NCI-H446 (cell line): ENCODE measurements at regions not wholly inside any gene's neighbourhood (a gene's known extent, or its start where the extent isn't known, plus 50 kb on each side); places are given as distances from the start of the nearest gene placed in this dataset.
"Not testable (repeated sequence)": the region's sequence is repeated elsewhere in the genome, so short reads cannot be mapped to it uniquely, and the experiment has no call there.

Experiments
- DNase-seq, 2 experiments: peaks; one replicate each; lab custom pipeline; 2025; lab: John Stamatoyannopoulos, UW

DNA sequence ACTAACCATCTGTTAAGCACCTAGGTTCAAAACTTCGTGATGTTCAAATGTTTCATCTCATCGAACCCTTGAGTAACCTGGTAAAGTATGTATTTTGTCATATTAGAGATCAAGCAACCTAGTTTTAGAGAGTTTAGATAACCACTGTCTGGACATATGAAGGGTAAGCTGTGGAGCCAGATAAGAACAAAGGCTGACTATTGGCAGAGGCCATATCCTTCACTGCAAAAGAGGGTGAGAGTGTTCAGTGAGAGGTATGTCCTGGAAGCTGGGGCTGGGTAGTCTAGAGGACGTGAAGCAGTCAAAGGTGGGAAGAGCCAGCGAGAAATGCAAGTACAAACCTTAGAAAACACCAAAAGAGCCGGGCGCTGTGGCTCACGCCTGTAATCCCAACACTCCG lies 573.1 kb upstream of the KLF4 start:
- no peak for DNase-seq

DNA sequence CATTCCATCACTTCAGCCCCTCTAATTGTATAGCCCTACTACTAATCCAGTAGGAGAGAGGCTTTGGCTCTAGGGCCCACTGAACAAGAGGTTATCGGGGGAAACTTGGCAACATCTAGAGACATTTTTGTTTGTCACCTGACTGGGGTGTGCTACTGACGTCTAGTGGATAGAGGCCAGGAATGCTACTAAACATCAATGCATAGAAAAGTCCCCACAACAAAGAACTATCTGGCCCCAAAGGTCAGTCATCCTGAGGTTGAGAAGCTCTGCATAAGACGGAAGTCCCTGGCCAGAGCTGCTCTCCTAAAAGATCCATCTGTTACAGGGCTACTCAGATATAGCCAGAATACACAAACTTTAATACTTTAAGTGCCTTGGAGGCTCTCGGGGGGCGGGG lies 570.6 kb upstream of the KLF4 start:
- no peak for DNase-seq

DNA sequence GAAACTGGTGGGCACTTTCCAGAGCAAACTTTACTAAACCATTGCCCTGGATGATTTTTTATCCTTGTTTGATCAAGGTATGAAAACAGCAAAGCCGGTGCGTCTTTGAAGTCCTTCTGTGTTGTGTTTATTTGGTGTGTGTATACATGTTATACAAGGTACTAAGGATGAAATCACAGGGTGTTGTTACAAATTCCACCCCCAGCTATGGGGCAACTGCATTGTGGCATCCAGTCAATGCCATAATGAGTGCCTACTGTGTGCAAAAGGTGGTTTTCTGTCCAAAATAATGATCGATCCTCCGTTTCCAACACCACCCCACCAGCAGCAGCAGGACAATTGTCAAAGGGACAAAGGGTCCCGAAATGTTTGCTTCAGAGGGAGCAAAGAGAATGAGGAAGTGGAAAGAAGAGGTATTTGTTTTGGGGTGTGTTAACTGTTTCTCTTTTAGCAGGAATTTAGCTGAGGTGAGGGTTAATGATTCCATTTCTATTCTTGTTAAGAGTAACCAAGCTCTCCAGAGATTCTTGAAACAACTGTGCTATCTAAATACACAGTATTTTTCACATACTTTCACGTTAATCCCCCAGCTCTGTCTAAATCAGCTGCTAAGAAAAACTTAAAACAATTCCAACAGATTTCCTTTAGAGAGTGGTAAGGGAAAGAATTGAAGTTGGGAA lies 568.7 kb upstream of the KLF4 start:
- DNase-seq: no peak

DNA sequence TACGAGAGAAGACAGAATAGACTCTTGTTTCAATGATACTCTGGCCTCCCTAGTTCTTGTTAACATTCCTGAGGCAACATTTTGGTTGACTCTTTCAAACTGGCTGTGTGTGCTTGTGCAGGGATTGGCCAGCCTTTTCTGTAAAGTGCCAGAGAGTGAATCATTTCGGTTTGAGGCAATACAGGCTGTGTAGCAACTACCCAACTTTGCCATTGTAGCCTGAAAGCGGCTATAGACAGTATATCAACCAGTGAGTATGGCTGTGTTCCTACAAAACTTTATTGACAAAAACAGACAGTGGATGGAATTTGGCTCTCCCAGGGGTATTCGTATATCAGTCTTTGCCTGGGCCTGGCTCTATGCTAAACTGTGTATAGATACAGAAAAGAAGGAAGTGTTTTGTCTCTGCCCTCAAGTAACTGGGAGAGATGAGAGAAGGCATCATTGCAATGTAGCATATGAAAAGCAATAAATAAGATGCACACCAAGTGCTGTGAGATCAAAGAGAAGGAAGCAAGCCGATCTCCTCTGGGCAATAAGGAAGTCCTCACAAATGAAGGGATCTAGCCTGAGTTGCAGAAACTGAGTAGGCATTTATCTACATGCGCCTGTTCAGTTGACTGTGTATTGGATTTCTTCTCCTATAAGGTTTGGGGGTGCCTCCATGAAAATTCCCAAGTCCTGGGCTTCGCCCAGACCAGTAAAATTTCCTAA lies 568.0 kb upstream of the KLF4 start:
- DNase-seq: no peak

DNA sequence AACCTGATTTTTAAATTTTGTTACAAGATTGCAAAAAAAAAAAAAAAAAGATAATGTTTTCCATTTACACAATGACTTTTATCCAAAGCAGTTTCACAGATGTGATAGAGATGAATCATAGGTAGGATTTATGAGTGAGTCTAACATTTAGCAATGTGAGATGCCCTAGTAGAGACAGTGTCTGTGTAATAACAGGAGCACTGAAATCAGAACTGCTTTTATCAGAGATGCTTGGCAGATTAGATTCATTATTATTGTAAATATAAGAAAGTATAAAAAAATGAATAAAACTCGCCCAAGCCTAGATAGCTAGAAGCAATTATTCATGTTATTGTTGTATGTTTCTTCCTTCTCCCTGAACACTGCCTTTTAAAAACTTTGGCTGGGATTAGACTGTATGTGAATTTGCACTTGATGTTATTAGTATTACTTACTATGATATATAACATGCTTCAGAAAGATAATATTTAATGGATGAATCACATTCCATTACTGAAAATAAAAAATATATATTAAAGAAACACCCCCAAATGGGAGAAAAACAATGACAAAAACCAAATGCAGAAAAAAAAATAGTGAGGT lies 567.3 kb upstream of the KLF4 start:
- DNase-seq: no peak

DNA sequence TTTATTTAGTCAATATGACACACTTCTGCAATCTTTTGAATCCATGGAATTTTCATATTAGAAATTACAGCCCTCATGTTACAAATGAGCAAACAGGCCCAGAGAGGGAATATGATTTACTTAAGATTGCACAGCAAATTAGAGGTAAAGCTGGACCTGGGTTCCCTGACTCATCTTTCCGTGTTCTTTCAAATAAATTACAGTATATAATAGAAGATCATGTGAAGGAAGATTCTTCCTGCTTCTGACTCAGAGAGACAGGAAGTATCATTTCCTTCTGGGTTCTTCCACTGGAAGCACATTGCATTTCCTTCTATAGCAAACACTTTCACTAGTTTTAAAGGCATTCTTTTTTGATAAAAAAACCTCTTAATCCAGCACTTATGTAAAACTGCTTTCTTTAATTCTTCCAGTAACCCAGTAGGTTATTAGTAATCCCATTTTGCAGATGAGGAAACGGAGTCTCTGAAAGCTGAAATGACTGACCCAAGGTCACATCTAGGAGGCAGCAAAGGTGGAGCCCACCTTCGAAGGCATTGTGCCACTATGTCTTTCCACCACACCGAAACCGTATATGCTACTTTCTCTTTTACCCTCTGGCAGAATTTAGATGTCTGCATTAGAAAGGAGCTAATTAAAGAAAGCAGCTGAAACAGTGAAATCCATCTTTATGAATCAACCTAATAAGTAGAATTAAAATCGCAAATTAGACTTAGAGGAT lies 566.7 kb upstream of the KLF4 start:
- no peak for DNase-seq

DNA sequence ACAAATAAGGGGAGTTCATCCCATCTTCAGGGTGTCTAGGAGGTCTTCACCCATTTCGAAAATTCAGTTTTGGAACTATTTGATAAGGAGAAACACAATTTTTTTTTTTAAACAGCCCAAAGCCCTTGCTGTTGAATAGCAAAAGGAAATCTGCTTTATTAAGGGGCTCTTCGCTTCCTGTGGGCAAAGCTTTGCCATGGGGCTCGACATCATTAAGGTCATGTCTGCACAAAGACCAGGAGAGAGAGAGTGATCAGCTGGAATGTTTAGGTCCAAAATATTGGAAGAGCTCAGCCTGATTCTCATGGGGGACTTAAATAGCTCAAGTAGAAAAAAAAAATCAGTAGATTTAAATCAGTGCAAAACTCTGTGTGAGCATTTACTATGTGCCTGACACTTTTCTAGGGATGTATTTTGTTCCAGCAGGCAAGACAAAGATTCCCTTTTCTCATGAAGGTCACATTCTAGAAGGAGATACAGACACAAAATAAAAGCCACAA lies 564.6 kb upstream of the KLF4 start:
- no peak for DNase-seq

DNA sequence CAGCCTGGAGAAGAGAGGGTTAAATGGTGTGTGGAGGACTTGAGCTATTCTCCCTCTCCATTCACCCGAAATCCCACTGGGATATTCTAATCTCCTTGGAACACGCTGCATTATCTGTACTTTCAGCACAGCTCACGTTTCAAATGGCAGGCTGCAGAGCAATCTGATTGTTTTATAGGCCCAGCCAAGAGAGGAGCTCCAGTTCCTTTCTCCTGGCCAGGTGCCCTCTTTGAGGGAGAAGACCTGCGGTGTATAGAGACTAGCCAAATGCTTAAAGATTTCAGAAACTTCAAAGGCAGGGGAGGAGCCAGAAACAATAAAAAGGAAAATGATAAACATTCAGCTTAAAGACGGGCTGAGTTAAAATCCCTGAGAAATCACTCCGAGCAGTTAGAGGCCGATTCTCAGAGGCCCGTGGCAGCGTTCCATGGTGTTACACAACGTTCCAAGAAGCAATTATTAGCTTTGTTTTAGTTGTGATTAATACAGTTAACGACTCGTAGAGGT lies 564.0 kb upstream of the KLF4 start:
- no peak for DNase-seq

DNA sequence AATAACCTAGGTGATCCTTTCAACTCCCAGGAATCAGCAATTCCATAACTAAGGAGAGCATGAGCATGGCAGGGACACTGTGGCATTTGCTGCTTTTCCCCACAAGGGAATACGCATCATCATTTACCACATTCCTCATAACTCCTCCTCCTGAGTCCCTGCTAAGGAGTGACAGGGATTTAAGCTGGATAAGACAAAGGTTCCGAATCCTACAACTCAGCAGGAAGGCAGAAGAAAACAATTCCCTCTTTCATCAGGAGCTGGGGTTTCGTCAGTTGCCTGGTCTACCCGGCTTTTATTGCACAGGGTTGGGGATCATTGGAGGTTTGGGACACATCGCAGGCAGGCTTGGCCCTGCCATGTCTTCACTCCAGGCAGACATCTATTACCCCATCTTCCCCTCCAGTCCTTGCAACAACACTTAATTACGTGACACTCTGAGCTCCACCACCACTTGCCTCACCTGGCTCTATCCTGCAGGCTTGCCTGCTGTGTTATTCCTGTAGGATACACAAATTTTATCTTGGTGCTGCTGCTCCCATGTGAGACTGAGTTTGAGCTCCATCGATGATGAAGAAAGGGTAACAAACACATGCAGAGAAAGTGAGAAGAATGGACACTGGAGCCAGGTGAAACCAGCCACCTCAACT lies 563.0 kb upstream of the KLF4 start:
- no peak for DNase-seq

DNA sequence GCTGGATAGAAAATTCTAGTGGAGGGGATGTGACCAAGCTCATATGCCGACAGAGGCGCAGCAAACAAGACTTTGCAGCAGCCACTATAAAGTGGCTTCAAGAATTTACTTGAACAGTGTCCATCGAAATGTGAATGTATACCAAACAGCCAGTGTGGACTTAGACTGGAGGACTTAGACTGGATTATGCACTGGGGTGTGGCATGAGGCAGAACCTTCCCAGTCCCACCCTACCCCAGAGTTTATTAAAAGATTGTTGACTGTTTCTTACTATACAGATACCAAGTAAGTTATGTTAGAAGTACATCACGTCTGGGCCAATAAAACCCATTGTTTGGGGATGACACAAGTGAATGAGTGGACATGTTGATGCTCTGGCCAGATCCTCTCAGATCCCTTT lies 561.3 kb upstream of the KLF4 start:
- DNase-seq: no peak

DNA sequence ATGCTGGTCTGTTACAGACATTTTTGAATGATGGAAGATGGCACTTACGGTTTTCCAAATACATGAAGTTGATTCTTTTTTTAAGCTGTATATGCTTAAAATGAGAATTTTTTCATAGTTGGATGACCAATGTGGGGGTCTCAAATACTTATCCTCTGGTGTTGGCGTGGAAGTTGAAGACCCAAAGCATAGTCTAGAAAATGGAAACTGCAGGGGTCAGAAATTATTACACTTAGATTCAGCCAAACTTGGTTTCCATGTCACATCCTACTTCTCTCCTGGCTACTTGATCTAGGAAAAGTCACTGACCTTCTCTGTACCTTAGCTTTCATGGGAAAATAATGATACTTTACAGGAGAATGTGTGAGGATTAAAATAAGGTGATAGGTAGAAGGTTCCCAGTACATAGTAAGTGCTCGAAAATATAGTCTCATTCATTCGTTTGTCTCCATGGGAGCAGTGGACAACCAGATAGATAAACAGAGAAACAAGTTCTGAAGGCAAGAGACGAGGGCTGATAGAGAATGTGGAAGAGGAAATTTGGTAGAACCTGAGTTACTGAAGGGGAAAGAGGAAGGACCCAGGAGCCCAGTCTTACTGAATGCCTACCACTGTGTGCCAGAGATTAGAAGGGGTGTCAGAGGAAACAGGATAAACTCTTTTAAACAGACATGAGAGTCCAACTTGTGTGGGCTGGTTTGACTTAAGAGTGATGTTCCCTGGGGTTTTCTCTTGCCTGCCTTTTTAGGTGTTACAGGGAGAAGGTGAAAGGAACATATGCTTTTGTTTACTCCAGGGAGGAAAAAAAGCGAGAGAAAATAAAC lies 560.3 kb upstream of the KLF4 start:
- DNase-seq: no peak

DNA sequence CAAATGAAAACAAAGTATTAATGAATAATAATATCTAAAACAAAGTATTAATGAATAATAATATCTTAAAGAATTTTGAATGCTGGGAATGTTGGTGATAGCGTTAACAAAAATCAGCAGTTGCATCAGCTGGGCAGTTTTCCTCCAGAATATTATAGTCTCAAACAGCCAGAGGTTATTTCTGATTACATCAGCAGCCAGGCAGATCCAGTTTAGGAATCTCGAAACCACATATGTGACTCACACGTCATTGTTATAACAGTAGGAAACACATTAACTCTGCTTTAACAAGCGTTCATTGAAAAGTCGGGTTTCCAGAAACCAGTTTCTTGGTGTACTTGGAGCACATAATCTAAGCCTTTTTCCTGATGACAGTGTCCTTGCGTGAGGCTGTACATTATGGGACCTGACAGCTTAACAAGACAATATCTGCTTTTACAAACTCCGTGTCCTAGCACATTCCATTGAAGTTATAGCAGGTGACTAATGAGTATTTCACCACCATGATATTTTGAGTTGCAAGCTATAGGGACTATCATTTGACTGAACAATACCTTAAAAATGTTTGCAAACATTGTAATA lies 559.5 kb upstream of the KLF4 start:
- DNase-seq: no peak

DNA sequence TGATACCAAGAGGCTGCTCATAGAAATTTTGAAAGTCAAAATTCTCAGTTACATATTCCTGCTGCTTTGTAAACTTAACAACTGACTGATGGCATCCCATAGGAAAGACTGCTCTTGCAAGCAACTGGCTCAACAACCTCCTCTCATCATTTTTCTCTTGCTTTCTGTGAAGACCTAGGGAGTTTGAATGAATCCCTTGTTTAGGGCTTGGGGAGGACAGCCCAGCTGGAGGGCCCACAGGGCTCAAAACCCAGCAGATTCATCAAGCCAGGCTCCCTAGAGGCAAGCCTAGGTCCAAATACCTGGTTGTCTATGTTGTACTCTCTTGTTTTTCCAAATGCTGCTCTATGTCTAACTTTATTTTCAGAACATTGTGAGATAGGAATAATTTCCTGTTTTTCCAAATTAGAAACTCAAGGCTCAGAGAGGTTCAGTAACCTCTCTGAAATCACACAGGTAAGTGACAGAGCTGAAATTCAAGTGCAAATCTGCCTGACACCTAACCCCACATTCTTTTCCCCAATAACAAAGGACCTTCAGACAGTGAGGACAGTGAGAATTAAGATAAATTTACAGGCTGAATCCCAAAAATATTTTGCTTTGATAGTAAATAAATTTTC lies 558.9 kb upstream of the KLF4 start:
- no peak for DNase-seq

DNA sequence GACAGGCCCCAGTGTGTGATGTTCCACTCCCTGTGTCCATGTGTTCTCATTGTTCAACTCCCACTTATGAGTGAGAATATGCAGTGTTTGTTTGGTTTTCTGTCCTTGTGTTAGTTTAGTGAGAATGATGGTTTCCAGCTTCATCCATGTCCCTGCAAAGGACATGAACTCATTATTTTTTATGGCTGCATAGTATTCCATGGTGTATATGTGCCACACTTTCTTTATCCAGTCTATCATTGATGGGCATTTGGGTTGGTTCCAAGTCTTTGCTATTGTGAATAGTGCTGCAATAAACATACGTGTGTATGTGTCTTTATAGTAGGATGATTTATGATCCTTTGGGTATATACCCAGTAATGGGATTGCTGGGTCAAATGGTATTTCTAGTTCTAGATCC lies 558.2 kb upstream of the KLF4 start:
- not testable (repeated sequence) for DNase-seq

DNA sequence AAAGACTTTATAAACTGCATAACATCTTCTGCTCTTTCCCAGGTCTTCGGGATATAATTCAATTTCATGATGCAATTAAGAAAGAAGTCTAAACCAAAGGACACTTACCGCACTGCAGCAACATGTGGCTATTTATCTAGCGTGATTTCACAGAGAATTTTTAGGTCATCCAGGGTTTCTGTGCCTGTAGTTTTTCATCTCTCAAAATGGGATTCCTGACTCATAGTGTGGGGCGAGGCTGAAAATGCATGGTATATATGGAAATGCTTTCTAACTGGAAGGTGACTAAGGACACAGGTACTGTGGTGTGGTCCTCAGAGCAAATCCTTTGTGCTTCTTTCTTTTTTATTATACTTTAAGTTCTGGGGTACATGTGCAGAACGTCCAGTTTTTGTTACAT lies 557.7 kb upstream of the KLF4 start:
- no peak for DNase-seq

DNA sequence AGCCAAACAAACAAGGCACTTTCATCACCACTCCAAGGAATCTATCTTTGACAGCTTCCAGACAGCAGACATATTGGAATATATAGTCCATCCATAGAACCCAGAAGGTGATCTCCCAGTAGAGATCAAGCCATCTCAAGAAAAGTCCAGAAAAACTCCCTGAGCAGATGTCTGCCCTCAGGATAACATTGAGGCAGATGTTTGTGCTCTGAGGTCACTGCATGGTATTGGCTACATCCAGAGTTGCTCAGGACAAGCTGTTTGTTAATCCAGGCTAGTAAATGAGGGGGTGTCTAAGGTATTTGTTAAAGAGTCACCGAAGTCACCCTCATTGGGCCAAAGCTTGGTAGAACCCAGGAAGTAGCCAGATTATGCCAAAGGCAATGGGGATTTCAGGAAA lies 556.3 kb upstream of the KLF4 start:
- no peak for DNase-seq

DNA sequence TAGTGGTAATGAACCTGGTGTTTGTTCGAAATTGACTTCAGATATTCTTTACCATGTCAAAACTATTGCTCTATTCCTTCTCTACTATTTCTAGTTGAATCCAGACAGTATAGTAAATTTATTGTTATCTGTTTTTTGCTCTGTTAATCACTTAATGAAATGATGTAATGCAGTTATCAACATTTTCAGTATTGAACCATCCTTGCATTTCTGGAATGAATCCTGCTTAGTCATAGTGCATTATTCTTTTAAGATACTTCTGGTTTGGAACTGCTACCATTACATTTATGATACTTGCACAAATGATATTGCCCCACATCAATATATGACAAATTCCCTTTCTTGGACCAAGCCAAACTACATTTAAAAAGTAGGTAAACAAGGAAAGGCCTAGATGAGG lies 554.0 kb upstream of the KLF4 start:
- DNase-seq: no peak

DNA sequence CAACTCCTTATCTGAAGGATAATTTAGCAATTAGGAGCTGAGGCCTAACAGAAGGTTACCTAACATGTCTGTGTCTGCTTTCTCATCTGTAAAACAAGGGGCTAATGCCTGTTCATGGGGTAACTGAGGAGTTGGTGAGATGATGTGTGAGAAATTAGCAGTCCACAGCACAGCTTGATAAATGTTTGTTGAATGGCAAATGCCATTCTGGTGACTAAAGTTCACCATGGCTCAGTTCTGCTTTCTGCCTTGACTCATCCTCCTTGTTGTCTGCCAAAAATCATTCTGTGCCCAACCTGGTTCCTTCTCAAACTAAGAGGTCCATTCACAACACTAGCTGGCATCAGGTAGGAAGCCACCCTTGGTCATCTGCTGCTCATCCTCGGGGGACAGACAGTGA lies 552.0 kb upstream of the KLF4 start:
- DNase-seq: no peak

DNA sequence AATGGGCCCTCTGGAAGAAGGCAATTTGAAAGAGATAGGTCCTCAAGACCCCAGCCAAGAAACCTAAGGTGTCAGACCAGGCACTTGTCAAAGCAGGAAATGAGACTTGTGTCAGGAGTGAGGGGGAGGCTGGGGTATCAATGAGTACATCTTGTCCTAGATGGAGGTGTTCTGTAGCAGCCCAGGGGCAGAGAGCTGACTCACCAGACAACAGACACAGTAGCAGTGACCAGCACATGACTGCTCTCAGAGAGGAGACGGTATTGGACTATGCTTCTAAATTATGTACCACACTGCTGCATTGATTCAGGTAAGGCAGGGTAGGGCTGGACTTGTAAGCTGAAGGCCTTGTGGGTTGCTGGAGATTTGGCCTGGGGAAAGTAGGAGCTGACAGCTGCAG lies 551.2 kb upstream of the KLF4 start:
- no peak for DNase-seq

DNA sequence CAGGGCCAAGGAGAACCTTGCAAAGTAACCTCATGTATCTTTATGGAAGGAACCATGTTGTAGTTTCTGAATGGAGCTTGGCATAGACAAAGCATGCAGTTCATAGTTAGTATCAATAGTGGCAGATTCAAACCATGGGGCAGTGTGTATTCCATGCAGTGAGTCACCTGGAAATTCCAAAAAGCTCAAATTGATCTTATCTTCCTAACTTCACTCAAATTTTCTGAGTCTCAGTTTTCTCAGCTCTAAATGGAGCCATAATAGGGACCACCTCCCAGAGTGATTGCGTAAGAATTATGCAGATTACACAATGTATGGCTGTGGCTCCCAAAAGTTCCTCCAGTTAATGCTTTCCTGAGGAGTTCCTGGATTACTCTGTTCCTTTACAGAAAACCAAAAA lies 549.9 kb upstream of the KLF4 start:
- no peak for DNase-seq
